ENCODE measurements at regions not wholly inside any gene's neighbourhood (a gene's known extent, or its start where the extent isn't known, plus 50 kb on each side); places are given as distances from the start of the nearest gene placed in this dataset.

- TF ChIP-seq, protein P1, sequence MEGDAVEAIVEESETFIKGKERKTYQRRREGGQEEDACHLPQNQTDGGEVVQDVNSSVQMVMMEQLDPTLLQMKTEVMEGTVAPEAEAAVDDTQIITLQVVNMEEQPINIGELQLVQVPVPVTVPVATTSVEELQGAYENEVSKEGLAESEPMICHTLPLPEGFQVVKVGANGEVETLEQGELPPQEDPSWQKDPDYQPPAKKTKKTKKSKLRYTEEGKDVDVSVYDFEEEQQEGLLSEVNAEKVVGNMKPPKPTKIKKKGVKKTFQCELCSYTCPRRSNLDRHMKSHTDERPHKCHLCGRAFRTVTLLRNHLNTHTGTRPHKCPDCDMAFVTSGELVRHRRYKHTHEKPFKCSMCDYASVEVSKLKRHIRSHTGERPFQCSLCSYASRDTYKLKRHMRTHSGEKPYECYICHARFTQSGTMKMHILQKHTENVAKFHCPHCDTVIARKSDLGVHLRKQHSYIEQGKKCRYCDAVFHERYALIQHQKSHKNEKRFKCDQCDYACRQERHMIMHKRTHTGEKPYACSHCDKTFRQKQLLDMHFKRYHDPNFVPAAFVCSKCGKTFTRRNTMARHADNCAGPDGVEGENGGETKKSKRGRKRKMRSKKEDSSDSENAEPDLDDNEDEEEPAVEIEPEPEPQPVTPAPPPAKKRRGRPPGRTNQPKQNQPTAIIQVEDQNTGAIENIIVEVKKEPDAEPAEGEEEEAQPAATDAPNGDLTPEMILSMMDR (IDR thresholded peaks at IDR 0.05), result no peak
- no peak for TF ChIP-seq POLR2A (IDR thresholded peaks at IDR 0.05)
Measured at GRCh38 chr20:58130581-58130980, 97.9 kb downstream of the ANKRD60 start.
